ENCODE measurements at regions not wholly inside any gene's neighbourhood (a gene's known extent, or its start where the extent isn't known, plus 50 kb on each side); places are given as distances from the start of the nearest gene placed in this dataset.

DNA sequence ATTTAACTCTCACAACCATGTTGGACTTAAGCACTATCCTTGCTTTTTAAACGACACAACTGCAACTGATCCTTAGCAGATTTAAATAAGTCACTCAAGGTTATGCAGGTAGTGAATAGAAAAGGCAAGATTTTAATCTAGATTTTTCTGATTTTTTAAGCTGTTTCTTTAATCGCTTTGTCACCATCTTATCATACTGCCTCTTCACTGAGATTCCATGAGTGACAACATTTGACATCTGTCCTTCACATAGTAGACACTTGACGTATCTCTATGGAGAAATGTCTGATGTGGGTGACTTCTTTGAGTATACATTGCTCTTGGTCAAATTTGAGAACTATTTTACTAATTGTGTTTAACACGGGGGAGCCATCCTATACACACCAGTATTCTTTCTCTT, 839.7 kb downstream of the GATA3 start:
- TF ChIP-seq, protein P1, sequence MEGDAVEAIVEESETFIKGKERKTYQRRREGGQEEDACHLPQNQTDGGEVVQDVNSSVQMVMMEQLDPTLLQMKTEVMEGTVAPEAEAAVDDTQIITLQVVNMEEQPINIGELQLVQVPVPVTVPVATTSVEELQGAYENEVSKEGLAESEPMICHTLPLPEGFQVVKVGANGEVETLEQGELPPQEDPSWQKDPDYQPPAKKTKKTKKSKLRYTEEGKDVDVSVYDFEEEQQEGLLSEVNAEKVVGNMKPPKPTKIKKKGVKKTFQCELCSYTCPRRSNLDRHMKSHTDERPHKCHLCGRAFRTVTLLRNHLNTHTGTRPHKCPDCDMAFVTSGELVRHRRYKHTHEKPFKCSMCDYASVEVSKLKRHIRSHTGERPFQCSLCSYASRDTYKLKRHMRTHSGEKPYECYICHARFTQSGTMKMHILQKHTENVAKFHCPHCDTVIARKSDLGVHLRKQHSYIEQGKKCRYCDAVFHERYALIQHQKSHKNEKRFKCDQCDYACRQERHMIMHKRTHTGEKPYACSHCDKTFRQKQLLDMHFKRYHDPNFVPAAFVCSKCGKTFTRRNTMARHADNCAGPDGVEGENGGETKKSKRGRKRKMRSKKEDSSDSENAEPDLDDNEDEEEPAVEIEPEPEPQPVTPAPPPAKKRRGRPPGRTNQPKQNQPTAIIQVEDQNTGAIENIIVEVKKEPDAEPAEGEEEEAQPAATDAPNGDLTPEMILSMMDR (IDR thresholded peaks at IDR 0.05): no peak
- no peak for TF ChIP-seq POLR2A (IDR thresholded peaks at IDR 0.05)
- no peak for TF ChIP-seq POLR2AphosphoS5 (IDR thresholded peaks at IDR 0.05)
